ENCODE measurements at regions not wholly inside any gene's neighbourhood (a gene's known extent, or its start where the extent isn't known, plus 50 kb on each side); places are given as distances from the start of the nearest gene placed in this dataset.
"Not testable (repeated sequence)": the region's sequence is repeated elsewhere in the genome, so short reads cannot be mapped to it uniquely, and the experiment has no call there.

DNA sequence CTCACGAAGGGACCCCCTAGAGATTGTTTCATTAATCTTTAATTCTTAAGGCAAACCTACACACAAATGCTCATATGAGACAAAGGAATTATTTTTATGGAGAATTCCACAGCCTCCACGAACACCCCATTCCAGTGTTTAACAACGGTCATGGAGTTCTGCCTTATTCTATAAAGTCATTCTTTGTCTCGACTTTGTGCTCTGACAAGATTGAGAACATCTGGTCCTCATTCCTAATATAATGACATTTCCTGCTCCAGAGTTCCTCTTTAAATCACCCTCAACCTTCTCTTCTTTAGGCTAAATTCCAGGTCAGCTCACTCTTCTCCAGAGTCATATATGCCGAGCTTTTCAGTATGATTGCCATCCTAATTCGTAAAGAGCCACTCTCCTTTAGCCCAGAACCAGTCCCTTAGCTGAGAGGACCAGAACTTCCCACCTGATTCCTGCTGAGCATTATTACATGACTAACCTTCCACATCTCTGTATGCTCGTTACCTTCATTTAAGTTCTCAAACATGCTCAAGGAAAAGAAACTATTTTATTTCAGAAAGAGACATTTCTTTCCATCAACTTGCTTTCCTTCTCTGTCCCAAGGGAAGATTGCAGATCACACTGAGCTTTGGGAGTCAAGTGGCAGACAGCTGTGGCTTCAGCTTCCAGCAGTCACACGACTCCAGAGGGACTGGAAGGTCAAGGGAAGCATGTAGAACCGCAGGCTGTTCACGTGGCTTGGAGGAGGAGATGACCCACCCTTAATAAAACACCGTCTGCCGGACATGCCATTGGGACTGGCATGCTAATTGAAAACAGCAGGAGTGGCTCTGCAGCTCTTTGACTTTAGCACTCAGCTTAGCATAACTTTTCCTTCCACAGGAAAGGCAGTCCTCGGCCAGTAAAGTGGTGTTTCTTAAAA, 467.1 kb upstream of the HSF2 start:
- DNase-seq (ENCODE audit: low spot score) = peak; percentile 69

- no peak for DNase-seq (ENCODE audit: low spot score)
Observed at GRCh38 chr6:121934451-121934850, 465.0 kb upstream of the HSF2 start.

DNA sequence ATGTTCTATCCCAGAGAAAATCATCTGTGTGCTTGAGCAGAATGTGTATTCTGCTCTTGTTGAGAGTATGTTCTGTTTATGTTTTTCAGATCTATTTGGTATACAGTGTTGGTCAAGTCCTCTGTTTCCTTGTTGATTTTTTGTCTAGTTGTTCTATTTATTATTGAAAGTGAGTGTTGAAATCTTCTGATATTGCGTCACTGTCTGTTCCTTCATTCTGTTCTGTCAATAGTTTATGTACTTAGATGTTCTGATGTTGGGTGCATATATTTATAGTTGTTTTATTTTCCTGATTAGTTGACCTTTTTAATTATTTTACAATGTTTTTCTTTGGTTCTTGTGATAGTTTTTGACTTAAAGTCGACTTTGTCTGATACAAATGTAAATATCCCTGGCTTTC, 458.7 kb upstream of the HSF2 start:
- DNase-seq (ENCODE audit: low spot score) = no peak

DNA sequence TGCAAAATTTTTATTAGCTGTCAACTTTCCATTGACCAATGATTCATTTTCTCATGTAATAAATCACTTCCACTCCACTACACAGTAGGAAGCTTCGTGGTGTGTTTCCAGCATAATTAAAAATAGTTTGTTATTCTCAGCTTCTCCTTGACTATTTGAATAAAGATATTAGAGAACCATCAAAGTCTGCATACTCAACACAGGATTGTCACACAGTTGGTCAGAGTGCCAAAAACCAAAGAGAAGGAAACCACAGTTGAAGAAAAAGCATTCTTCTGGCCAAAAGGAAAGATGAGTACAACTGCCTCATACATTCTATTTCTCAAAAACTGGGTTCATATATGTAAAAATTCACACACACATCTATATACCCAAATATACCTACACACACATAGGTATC, 455.1 kb upstream of the HSF2 start:
- DNase-seq (ENCODE audit: low spot score) = no peak

- DNase-seq (ENCODE audit: low spot score) = no peak
Observed at GRCh38 chr6:121951123-121951522, 448.3 kb upstream of the HSF2 start.

DNA sequence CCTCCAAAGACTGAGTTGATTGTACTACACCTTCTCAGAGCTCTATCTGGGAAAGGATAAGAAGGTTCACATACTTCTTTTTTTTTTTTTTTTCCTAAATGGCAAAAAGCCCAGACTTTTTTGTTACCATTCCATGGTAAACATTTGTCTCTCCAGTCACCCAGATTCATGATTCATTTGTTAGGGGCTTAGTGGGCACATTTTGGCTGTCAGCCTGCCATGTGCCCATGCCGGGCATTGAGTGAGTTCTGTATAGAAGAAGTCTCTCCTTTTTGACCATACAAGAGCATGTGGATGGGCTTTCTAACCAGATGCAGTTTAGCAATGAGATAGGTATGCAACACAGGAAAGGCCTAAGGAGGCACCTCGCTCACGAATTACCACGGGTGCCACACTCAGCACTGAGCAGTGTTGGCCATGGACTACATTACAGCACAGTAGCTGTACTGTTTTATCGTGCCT, 447.5 kb upstream of the HSF2 start:
- DNase-seq (ENCODE audit: low spot score) = no peak

DNA sequence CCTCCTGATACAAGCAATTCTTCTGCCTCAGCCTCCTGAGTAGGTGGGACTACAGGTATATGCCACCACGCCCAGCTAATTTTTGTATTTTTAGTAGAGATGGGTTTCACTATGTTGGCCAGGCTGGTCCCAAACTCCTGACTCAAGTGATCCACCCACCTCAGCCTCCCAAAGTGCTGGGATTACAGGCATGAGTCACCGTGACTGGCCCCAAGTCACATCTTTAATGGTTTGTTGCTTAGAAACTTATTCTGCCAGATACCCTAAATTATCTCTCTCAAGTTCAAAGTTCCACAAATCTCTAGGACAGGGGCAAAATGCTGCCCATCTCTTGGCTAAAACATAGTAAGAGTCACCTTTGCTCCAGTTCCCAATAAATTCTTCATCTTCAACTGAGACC, 444.1 kb upstream of the HSF2 start:
- DNase-seq (ENCODE audit: low spot score) = not testable (repeated sequence)

DNA sequence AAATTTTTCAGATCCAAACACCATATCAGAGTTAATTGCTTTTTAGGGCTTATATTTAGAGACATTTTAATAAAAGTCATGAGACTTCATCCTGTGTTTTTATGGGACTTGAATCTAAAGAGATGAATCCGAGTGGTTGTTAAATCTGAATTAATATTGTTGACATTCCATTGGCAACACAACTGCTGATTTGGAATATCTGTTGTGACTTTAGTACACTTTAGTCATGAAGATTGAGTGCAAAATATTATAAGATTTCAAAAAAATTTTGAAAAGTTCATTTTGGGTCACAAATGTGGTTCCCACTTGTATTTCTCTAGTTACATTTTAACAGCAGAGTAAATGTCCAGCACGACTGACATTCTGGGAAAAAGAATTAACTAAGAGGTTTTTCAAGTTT, 442.7 kb upstream of the HSF2 start:
- no peak for DNase-seq (ENCODE audit: low spot score)

- no peak for DNase-seq (ENCODE audit: low spot score)
Observed at GRCh38 chr6:121959501-121959900, 440.0 kb upstream of the HSF2 start.

DNA sequence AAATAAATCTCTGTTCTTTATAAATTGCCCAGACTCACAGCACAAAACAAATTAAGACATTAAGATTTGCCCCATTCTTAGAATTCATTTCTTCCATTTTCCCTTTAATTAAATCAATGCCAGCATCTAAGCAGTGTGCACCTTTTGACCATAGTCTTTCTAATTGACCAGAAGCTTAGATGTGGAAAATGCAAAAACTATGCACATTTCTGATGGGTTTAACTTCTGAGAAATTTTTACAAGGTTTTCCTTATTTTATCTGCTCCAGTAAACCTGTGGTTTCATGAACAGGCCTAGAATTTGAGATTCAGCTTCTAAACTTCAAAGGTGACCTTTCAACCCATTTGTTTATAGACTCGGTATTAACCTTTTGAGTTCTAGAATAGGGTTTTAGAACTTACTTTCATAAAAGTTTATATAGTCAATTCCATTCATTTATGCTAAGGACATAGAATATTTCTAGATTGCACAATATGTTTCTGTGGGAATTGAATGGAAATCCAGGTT, 437.8 kb upstream of the HSF2 start:
- DNase-seq (ENCODE audit: low spot score) = no peak

GRCh38 chr6:121963826-121964225, 435.6 kb upstream of the HSF2 start:
- DNase-seq (ENCODE audit: low spot score) = no peak

- DNase-seq (ENCODE audit: low spot score) = no peak
Observed at GRCh38 chr6:121965739-121966138, 433.7 kb upstream of the HSF2 start.

- no peak for DNase-seq (ENCODE audit: low spot score)
Observed at GRCh38 chr6:121967631-121968030, 431.8 kb upstream of the HSF2 start.

DNA sequence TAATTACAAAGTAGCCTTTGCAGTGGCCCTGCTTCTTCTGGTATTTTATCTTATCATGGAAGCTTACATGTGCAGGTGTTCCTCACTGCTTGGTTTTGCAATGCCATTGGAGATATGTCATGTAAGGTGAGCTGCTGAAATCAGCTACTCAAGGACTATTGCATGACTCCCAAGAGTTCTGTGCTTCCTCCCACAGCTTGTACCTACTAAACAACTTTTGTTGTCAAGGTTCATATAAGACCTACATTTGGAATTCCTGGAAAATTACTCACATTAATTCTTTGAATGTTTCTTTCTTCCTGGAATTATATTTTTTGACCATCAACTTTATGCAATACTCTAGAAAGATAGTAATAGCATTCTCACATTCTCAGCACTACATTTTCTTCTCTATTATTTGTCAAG, 427.5 kb upstream of the HSF2 start:
- DNase-seq (ENCODE audit: low spot score) = no peak

GRCh38 chr6:121984956-121985355, 414.5 kb upstream of the HSF2 start:
- DNase-seq (ENCODE audit: low spot score) = peak; percentile 72

DNA sequence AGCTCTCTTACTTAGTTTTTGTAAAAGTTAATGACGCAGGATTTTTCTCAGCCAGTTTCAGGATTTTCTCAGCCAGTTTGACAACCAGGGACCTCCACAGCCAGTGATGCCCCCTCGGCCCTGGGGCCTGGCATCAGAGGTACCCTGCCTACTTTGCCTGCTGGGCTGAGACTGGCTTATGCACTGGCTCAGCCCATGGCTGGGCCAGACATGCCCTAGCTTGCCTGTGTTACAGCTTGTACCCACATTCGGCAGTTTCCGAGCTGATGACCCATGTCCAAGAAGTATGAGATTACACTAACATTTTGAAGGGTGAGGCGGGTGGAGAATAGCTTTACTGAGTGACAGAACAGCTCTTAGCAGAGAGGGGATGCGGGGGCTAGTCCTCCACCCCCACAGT, 406.1 kb upstream of the HSF2 start:
- no peak for DNase-seq (ENCODE audit: low spot score)

GRCh38 chr6:121994919-121995318, 404.5 kb upstream of the HSF2 start:
- DNase-seq (ENCODE audit: low spot score) = no peak

DNA sequence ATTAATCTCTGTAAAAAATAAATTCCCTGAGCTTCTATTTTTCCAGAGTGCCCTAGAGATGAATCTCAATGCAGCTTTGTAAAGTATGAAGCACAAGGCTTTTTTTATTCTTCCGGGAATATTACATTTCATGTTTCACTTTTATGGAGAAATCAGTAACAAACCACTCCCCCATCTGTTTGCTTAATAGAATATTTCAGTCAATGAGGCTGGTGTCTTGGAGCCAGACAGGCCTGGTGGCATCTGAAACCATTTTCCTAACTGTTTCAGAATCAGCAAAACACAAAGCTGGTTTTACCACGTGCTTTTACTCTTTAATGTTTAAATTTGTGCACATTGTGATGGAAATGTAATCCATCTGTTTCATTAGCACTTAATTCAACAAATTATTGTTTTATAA, 400.8 kb upstream of the HSF2 start:
- no peak for DNase-seq (ENCODE audit: low spot score)

DNA sequence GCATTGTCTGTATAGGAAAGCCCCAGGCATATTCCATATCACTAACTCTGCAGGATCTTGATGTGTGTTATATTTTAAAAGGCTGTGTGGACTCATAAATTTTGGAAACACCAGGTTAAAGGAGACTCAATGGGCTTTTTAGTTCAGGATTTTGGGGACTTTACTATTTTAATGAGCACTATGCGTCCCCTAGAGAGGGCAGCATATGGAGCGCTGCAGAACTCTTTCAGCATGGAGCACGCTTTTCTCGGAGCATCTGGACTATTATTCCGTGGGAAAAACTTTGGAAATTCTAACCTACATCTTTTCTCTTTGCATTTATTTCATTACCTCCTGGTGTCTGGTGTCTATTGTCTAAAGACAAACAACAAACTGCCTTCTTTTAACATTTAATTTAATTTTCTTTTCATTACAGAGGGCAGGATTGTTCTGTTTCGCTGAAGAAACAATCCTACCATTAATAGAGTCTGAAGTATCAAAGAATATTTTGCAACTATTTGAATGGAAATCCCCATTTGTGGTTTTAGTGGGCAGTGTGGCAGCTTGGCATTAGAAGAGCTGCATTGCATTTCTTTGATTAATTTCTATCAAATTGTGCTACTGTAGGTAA, 399.9 kb upstream of the HSF2 start:
- no peak for DNase-seq (ENCODE audit: low spot score)

DNA sequence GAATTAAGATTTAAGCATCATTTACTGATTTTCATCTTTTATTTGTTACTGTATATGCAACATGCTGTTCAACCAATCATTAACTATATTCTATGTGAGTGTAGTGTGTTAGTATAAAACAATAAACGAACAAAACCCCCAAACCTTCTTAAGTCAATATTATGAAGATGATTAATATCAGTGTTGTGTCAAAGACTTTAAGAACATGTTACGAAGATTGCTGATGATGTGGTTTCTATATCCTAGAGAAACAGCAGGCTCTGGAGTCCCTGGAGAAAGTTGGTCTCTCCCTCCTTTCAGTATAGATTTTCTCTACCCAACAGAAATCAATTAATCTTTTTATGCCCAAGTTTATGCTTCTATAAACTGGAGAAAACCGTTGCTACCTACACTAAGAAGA, 393.8 kb upstream of the HSF2 start:
- no peak for DNase-seq (ENCODE audit: low spot score)

DNA sequence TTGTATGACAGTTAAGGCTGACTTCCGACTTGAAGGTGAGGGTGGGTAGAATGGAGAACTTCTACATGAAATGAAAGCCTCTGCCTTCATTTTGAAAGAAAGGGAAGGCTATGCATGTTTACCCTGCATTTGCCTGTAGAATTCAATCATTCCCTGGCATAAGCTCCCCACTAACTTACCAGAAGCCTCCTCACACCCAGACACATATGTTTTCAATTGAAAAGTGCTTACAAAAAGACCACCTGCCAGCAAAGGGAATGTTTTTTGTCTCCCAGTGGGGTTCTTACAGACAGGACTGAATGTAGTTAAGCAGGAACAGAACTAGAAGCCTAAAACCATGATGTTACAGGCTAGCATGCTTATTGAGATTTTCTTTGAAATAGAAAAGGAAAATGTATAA, 392.1 kb upstream of the HSF2 start:
- DNase-seq (ENCODE audit: low spot score) = no peak

GRCh38 chr6:122008101-122008999, 391.1 kb upstream of the HSF2 start:
- no peak for DNase-seq (ENCODE audit: low spot score)
